ENCODE measurements at regions not wholly inside any gene's neighbourhood (a gene's known extent, or its start where the extent isn't known, plus 50 kb on each side); places are given as distances from the start of the nearest gene placed in this dataset.

GRCh38 chr2:121049131-121049530 is 235.9 kb downstream of the TFCP2L1 start:
- TF ChIP-seq FOXM1 (IDR thresholded peaks at IDR 0.05; ENCODE audit: borderline replicate concordance, low read depth), result no peak
- TF ChIP-seq EGR1 (IDR thresholded peaks at IDR 0.05), result no peak
- TF ChIP-seq TAF1 (IDR thresholded peaks at IDR 0.05; ENCODE audit: low read depth), result no peak
- no peak for TF ChIP-seq MAX (IDR thresholded peaks at IDR 0.05)
- TF ChIP-seq RAD21 (IDR thresholded peaks at IDR 0.05; ENCODE audit: low read depth), result no peak
- no peak for TF ChIP-seq TEAD4 (IDR thresholded peaks at IDR 0.05)
- no peak for TF ChIP-seq REST (IDR thresholded peaks at IDR 0.05; ENCODE audit: low read depth)
- no peak for TF ChIP-seq NFIC (IDR thresholded peaks at IDR 0.05)
- TF ChIP-seq CREB1 (IDR thresholded peaks at IDR 0.05; ENCODE audit: low read depth), result no peak
- TF ChIP-seq CEBPB (IDR thresholded peaks at IDR 0.05), result no peak
- TF ChIP-seq YY1 (IDR thresholded peaks at IDR 0.05; ENCODE audit: low read depth), result no peak
- TF ChIP-seq USF1 (IDR thresholded peaks at IDR 0.05), result no peak
- no peak for TF ChIP-seq TCF12 (IDR thresholded peaks at IDR 0.05; ENCODE audit: low read depth)
- TF ChIP-seq EP300 (IDR thresholded peaks at IDR 0.05; ENCODE audit: borderline replicate concordance), result no peak
